ENCODE measurements at regions not wholly inside any gene's neighbourhood (a gene's known extent, or its start where the extent isn't known, plus 50 kb on each side); places are given as distances from the start of the nearest gene placed in this dataset.

DNA sequence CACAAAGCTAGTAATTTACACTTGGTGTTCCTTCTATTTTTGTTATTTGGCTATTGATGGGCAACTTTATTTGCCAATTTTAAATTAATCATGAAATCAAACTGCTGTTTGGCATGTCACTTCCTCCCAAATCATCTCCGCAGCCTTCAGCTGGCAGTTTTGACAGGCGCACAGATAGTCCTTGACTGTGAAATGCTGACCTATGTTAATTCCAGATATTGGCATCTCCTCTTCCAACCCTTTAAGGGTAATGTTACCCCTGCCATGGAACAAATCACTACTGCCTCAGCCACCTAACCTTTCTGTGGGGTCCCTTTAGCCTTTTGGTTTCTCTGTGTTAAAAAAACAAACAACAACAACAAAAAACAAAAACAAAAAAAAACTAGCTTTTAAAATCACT is 182.4 kb upstream of the TANK start:
- TF ChIP-seq EP300 (IDR thresholded peaks at IDR 0.05) (no peak), POLR2A (IDR thresholded peaks at IDR 0.05) (no peak)
